Epithelial cell of proximal tubule (primary cell): ENCODE measurements at regions not wholly inside any gene's neighbourhood (a gene's known extent, or its start where the extent isn't known, plus 50 kb on each side); places are given as distances from the start of the nearest gene placed in this dataset.

ENCODE experiments used
- DNase-seq: peaks from one replicate; pipeline ENCODE4 v3.0.0-alpha.2; 2011; ENCODE audit warnings: low read depth
- H3K4me3 ChIP-seq: 2 replicates; pipeline ENCODE4 v1.5.1; 2011; ENCODE audit warnings: low read depth, mild to moderate bottlenecking, low read length
- TF ChIP-seq, protein P1 (sequence below): conservative IDR thresholded peaks from 2 replicates; pipeline ENCODE4 v1.5.1; 2012; ENCODE audit warnings: low read depth, mild to moderate bottlenecking, low read length

DNA sequence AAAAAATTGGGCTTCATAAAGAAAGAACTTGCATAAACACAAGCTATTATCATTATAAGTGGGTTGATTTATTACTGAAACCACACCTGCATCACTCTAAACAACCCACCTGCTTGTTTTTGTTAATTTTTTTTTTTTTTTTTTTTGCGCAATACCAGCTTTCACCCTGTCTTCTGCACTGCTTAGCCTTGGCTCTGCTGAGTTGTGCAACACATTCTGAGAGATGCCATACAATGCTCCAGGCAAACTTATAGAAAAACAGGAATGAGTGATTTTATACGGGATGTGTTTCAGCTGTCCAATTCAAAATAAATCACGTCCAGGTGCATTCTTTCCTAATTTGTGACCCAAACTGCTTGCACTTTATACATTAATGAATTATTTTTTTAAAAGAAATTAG lies 923.6 kb downstream of the GATA3 start:
- DNase-seq, result no peak
- H3K4me3 ChIP-seq, result no peak overlapping the region
- TF ChIP-seq, protein P1, sequence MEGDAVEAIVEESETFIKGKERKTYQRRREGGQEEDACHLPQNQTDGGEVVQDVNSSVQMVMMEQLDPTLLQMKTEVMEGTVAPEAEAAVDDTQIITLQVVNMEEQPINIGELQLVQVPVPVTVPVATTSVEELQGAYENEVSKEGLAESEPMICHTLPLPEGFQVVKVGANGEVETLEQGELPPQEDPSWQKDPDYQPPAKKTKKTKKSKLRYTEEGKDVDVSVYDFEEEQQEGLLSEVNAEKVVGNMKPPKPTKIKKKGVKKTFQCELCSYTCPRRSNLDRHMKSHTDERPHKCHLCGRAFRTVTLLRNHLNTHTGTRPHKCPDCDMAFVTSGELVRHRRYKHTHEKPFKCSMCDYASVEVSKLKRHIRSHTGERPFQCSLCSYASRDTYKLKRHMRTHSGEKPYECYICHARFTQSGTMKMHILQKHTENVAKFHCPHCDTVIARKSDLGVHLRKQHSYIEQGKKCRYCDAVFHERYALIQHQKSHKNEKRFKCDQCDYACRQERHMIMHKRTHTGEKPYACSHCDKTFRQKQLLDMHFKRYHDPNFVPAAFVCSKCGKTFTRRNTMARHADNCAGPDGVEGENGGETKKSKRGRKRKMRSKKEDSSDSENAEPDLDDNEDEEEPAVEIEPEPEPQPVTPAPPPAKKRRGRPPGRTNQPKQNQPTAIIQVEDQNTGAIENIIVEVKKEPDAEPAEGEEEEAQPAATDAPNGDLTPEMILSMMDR, result no peak

DNA sequence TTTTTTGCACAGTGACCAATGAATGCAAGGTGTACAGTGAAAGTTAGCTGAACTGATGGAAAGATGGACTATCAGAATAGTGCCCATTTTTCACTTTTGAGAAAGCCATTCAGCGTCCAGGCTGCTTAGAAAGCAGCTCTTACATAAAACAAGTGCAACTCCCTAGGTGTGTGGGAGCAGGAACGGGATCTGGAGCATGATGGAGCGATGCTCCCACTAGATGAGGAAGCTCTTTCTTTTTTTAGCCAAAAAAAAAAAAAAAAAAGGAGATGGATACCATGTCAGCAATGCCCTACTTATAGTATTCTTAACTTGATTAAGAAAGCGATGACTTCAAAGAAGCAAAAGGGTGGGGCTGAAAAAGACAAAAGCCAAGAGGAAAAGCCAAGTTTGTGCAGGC lies 925.5 kb downstream of the GATA3 start:
- no peak overlapping the region for H3K4me3 ChIP-seq
- TF ChIP-seq, protein P1, result no peak
- no peak for DNase-seq

DNA sequence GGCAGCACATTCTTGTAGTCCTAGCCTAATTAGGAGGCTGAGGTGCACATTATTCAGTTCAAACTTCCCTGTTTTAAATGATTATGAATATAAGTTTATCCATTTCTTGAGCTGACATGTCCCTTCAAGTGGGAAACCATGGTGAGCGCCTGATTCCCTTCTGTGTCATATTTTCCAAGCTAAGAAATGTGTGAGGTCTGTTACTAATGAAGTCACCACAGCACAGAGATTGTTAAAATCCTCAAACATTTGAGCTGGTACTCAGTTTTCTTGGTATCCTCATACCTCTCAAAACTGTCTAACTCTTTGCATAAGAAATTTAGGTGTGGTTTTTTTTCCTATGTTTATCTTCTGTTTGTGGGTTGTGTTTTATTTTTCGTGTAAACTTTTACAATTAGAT lies 926.8 kb downstream of the GATA3 start:
- TF ChIP-seq, protein P1, result no peak
- no peak for DNase-seq
- H3K4me3 ChIP-seq, result no peak overlapping the region

DNA sequence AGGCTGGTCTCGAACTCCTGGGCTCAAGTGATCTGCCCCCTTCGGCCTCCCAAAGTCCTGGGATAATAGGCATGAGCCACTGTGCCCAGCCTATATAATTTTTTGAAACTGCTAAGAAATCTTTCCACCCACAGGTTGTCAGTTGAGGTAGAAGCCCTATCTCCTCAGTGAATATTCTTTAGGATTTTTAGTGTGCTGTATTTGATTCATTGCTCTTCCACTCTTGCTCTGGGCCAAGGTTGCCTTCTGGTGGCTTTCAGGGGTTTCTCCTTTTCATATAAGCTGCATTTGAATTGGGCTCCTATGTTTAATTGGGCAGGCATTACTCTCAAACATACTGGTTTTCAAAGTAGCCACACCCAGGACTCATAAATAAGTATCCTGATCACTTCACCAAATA lies 931.2 kb downstream of the GATA3 start:
- DNase-seq, result no peak
- H3K4me3 ChIP-seq, result no peak overlapping the region
- TF ChIP-seq, protein P1, result no peak

DNA sequence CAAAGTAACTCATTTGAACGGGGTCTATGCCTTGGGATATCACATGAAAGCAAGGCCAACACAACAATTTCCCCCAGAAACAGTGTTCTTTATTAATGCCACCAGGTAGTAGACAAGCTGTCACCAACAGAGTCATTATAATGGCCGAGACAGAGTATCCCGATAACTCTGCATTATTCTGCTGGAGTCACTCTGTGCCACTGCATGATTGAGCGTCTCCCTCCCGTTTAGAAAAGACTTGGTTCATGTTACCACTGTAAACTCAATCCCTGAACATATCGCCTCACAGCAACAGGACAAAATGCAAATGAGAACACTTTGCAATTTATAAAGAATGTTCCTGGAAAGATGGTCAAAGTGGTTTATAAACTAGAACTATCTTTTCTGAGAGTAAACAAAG lies 932.5 kb downstream of the GATA3 start:
- DNase-seq, result no peak
- no peak overlapping the region for H3K4me3 ChIP-seq
- TF ChIP-seq, protein P1, result no peak

DNA sequence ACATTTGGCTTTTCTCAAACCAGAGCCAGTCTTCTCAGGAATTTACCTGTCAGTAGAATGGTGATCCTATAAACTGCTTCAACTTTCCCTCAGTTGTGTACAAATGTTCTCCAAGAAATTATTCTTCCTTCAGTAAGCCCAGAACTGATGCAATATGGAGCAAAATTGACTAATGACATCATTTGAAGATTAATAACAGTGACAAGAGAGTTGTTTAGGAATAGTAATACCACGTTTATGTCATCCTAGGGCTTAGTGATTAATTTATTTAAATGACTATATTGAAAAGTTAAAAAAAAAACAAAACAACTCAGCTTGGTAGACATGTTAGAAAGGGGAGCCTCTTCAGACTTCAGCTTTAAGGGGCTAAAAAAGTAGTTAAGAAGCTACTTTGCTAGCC lies 933.2 kb downstream of the GATA3 start:
- no peak overlapping the region for H3K4me3 ChIP-seq
- DNase-seq, result no peak
- TF ChIP-seq, protein P1, result no peak

DNA sequence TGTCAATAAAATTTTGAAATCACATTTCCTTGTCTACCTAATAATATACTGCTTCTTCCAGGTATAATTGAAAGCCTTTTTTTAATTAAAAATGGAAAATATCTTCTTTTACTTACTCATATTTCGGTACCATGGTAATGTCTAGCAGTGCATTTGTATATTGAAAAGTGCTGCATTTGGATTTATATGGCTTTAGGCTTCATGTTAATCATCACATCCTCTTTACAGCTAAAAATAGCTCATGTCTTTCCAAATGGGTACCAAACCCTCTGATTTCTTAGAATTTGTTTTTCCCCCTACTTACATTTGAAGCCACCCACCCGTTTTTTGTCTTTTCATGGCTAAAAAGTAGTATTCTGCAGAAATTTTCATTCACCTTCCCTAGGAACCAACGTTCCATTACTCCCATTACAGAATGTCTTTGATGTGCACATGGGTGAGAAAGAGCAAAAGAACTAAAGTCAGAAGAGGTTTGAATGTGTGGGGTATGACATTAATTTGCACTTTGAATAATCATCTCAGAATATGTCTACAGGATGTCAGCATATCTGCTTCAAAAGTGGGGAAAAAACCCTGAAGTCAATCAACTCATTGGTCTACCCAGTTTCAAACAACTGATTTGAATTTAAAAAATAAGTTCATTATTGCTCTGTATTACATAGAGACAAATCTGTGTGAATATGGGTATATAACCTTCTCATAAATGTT lies 935.9 kb downstream of the GATA3 start:
- no peak for DNase-seq
- H3K4me3 ChIP-seq, result no peak overlapping the region
- TF ChIP-seq, protein P1, result no peak
